ENCODE measurements at regions not wholly inside any gene's neighbourhood (a gene's known extent, or its start where the extent isn't known, plus 50 kb on each side); places are given as distances from the start of the nearest gene placed in this dataset.

DNA sequence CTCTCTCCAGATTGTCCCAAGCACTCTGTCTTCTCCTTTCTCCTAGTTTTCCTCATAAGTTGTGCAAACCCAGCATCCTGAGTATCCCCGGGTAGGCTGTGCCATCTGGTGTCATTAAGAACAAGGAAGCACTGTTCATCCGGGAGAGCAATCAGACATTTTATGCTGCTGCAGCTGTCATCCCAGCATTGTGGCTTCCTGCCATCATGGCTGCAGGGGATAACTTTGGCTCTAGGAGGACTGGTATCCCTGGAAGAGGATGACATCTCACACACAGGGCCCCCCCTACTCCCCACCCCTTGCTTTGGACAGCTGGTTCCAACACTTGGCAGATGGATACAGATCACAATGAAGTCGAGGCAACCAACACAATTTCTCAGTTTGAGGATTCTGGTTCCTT lies 1195.1 kb upstream of the MAP3K7 start:
- no peak for TF ChIP-seq CTCF (conservative IDR thresholded peaks at IDR 0.05 in 1 of 2, IDR thresholded peaks at IDR 0.05 in 1 of 2; ENCODE audit: low read depth in 1 of 2, low read length in 2 of 2)
- no peak for TF ChIP-seq EZH2 (IDR thresholded peaks at IDR 0.05; ENCODE audit: low read length, missing control alignments)

Data from fibroblast of lung (primary cell).